ENCODE measurements at regions not wholly inside any gene's neighbourhood (a gene's known extent, or its start where the extent isn't known, plus 50 kb on each side); places are given as distances from the start of the nearest gene placed in this dataset.

- TF ChIP-seq RAD21 (IDR thresholded peaks at IDR 0.05) (no peak), CTCF (IDR thresholded peaks at IDR 0.05; ENCODE audit: low read depth, low read length, missing input control) (no peak), RXRA (IDR thresholded peaks at IDR 0.05) (no peak), EGR1 (IDR thresholded peaks at IDR 0.05; ENCODE audit: low read depth in 2 of 2) (no peak), YY1 (IDR thresholded peaks at IDR 0.05) (no peak), TAF1 (conservative IDR thresholded peaks at IDR 0.05) (no peak), REST (IDR thresholded peaks at IDR 0.05) (no peak), JUND (IDR thresholded peaks at IDR 0.05) (no peak), HNF4G (IDR thresholded peaks at IDR 0.05) (no peak), GABPA (IDR thresholded peaks at IDR 0.05 in 1 of 2, conservative IDR thresholded peaks at IDR 0.05 in 1 of 2) (no peak)
- TF ChIP-seq, protein P1, sequence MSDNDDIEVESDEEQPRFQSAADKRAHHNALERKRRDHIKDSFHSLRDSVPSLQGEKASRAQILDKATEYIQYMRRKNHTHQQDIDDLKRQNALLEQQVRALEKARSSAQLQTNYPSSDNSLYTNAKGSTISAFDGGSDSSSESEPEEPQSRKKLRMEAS (IDR thresholded peaks at IDR 0.05): no peak
- TF ChIP-seq, protein P2, sequence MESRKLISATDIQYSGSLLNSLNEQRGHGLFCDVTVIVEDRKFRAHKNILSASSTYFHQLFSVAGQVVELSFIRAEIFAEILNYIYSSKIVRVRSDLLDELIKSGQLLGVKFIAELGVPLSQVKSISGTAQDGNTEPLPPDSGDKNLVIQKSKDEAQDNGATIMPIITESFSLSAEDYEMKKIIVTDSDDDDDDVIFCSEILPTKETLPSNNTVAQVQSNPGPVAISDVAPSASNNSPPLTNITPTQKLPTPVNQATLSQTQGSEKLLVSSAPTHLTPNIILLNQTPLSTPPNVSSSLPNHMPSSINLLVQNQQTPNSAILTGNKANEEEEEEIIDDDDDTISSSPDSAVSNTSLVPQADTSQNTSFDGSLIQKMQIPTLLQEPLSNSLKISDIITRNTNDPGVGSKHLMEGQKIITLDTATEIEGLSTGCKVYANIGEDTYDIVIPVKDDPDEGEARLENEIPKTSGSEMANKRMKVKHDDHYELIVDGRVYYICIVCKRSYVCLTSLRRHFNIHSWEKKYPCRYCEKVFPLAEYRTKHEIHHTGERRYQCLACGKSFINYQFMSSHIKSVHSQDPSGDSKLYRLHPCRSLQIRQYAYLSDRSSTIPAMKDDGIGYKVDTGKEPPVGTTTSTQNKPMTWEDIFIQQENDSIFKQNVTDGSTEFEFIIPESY (IDR thresholded peaks at IDR 0.05): no peak
- TF ChIP-seq, protein P3, sequence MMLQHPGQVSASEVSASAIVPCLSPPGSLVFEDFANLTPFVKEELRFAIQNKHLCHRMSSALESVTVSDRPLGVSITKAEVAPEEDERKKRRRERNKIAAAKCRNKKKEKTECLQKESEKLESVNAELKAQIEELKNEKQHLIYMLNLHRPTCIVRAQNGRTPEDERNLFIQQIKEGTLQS (IDR thresholded peaks at IDR 0.05): no peak
These were observed 58.8 kb upstream of the MAL start for GRCh38 chr2:94966689-94967088.

Data from liver (tissue), 3 donors.